Hippocampal formation (tissue), 2 donors: ENCODE measurements at regions not wholly inside any gene's neighbourhood (a gene's known extent, or its start where the extent isn't known, plus 50 kb on each side); places are given as distances from the start of the nearest gene placed in this dataset.

ENCODE experiments used
- DNase-seq, 2 donors: peaks; one replicate each; lab custom pipeline; 2025; lab: John Stamatoyannopoulos, UW

DNA sequence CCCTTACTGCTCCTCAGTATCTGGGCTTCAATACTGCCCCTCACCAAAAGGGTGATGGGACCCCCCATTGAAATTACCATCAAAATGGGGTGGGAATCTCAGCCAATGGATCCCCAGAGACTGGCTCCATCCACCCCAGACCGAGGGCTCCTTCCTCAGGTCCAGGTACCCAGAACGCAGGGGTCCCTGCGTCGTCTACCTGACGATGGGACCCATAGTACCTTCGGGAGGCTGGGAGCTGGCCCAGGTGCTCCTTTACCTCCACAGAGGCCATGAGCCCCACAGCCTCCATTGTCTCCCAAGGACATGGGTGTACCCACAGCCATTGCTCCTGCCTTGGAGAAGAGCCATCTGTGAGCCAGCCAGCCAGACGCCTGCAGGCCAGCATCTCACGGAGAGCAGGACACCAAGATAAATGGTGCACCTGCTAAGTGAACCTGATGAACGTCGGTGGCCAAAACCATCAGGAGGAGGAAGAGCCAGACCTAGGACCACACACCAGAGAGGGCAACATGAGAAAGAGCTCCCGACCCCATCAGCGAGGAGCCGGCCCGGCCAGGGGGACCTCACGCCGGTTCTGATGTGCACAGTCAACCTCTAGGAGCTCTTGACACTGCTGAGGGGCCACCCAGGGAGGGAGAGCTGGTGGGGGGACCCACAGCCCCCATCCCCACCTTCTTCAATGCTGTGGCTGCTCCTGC, 156.8 kb upstream of the SOX1 start:
- DNase-seq, result no peak

DNA sequence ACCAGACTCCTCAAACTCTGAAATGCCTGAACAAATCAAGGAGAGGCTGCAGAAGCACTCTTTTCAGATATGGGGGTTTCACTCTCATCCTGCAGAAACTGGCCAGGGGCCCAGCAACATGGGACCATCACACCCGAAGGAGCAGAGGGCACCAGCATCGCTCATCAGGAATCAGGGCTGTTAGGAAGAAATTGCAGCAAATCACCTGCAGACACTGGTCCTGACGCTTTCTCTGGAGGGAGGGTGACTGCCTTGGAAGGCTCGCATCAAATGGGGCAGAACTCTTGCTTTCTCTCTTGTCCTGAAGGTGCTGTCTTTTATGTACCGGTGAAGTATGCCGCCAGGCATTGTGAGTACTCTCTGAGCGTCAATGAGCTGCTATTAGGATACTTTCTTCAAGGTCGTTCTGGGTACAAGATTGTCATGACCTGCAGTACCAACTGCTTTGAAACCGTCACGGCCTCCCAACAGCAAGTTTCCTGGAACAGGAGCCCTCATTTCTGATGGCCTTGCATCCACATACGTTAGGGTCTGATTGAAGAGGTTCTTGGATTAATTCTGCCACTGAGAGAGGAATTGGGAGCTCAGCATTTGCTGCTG, 155.7 kb upstream of the SOX1 start:
- DNase-seq, result no peak

DNA sequence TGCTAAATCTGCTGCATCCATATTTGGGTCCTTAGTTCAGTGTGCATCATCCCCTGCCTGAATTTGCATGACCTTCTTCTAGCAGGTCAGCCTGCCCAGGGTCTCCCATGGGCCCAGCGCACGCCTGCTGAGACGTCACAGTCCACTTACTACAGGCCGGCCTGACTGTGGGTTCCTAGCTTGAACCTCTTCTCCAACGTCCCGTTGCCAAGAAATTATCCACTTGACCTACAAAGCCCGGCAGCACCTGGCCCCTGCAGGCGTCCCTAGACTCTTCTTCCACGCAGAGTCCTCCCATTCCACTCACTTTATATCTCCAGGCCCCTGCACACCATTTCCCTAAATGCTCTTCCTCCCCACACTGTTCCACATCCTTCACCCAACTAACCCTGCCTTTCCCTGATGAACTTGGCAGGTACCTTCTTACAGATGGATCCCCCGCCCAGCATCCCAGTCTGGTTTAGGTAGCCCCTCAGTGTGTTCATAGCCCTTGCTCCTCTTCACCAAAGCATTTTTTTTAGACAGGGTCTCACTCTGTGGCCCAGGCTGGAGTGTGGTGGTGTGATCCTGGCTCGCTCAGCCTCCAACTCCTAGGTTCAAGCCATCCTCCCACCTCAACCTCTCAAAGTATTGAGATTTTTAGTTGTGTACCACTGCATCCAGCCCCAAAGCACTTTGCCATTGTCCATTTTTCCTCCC, 155.0 kb upstream of the SOX1 start:
- no peak for DNase-seq

DNA sequence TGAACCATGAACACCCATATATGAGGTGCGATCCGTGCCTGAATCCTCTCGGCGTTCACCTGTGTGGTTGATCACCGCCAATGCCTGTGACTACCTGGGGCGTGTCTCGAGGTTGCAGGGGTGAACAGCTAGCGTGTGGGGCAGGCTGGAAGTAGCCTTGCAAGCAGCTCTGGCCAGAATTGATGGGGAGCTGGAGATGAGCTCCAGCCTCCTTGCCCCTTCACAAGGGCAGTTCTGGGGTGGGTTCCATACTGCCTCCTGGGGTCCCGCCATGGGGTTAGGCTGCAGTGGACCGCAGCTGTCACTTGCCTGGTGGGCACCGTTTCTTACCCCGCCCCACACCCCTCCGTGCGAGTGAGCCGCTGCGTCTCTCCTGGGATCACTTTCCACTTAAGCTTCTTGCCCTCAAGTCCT, 154.5 kb upstream of the SOX1 start:
- DNase-seq, result no peak

DNA sequence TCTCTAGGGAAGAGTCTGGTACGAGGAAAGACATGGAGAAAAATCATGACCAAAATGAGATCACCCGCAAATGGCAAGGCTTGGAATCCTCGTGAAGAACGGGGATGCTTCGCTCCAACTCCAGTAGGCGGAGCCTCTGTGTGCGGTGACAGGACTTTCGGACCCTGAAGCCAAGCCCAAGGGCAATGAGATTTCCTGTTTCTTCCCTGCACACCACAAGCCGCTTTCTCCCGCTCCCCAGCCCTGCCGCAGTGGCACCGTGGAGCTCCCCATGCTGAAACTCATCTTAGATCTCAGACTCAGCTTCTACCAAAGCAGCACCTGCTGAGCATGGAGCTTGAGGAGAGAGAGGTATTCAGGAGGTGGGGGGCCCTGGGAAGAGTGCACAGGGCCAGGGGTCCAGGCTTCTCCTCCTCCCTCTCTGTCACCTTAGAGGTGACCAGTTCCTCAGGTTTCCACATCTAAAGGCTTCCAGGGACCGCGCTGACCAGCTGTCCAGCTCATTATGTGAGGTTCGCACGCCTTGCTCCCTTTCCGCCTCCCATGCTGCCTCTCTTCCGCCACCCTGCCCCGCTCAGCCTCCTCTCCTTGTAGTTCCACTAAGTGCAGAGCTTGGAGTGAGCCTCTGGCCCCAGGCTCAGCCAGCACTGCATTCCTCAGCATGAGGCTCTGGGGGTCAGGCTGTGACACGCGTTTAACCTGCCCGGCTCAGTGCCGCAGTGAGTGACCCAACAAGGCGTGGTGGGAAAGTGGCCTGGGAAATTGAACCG, 153.8 kb upstream of the SOX1 start:
- DNase-seq, result no peak

GRCh38 chr13:111913761-111914140, 153.2 kb upstream of the SOX1 start:
- DNase-seq, result no peak

DNA sequence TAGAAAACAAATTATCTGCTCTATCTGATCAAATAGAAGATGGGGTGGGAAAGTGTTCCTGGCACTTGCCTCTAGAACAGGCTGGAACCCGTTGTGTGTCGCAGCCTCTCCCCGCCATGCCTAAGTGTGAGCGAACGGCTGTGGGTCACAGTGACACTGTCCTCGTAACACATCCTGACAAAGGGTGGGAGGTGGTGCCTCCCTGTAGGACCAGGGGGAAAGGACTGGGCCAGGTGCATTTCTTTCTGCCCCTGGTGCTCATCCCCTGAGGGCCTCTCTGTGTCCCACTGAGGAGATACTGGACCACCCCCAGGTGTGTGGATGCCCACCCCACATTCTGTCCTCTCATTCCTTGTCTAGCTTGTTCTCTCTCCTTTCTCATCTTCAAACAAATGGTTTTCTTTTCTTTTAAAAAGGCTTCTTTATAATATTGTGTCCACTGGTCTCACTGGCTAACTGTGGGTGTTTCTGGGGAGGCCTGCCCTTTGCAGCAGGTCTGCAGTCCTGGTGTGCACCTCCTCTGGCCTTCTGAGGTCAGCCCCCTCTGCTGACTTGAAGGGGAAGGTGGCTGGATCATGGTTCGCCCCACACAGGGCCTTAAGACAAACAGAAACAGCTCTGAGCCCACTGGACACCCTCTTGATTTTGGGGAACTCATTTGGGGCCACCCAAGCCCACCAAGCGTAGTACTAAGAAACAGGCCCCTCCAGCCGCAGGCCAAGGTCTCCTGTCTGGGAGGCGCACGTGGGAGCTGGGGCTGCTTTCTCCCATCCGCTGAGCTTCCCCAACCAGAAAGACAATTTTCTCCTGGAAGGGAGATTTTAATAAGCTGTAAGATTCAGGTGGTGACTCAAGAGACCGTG, 152.5 kb upstream of the SOX1 start:
- DNase-seq, result no peak

DNA sequence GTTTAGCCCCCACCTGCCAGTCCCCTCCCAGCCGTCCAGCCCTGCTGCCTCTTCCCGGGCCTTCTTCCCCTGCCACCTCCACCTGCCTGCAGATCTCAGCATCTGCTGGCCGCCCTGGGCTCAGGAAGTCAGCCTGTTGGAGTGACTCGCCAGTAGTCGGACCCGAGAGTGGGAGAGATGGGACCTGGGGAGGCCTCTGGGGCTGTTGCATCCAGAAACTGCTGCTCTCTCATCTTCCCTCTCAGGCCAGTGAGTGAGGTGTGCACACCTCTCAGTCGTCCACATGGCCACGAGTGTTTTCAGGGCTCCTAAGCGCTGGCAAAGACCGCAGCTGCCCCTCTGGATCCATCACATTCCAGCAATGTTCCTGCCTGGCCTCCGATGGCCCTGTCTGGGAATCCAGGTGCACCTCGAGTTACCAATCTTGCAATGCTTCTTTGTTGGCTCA, 151.8 kb upstream of the SOX1 start:
- DNase-seq, result no peak

DNA sequence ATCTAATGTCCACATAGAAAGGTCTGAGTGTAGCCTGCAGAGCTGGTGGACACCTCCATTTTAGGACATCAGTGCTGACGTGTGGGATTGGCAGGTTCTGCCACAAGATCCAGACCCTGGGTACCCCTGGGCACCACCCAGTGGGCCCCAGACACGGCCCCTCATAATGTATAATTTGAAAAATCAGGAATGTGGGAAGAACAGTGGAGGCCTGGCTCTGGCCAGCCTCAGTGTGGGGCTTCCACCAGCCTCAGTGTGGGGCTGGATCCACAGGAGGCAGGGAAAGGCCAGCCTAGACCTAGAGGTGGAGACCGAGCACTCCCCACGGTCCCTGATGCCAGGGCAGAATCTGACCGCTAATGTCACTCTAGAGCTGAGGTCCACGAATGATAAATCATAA, 150.7 kb upstream of the SOX1 start:
- no peak for DNase-seq

DNA sequence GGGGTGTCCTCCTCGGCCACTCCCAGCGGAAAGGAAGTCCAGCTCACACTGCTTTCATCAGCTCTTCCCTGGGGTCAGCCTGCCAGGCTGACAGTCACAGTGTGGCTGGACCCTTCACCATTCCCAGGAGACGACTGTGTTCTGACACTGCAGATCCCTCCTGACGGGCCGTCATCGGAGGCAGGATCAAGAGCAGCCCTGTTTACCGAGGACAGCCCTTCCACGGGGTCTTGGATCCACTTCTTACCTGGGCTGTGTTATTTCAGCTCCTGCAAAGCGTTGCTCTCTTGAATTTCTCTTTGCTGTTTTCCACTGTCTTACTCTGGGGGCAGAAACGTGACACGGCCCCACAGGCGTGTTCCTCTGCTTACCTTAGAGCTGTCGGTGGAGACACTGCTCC, 149.9 kb upstream of the SOX1 start:
- DNase-seq, result no peak

DNA sequence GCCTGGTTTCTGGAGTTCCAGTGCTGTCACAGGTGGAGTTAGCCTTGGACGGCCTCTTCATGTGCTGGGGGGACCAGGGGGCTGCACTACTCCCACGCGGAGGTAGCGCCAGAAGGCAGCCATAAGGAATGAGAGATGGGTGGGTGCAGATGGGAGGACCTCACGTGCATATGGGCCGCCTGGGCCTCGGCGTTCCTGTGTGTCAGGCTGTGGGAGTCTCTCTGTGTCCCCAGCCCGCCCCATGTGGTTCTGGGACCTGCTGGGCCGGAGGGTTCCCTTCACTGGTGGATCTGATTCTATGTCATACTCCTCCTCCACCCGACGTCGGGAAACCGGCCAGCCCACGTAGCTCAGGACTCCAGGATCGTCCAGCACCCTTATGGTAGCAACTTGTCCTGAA, 149.0 kb upstream of the SOX1 start:
- DNase-seq, result no peak

DNA sequence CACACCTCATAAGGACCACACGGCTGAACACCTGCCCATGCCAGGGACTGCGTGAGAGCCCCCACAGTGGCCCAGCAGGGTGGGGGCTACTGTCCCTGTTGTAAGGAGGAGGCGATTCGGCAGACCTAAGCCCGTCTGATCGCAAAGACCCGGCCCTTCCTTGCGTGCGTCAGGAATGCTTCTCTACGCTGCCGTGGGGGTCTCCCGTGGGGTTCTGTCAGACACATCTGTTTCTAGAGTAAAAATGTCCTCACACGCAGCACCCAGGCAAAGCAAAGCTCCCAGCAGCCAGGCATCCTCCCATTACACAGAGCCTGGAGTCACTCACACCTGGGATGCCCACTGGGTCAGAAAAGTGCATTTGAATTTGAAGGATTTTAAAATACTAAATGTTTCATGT, 147.7 kb upstream of the SOX1 start:
- no peak for DNase-seq

- DNase-seq, result no peak
Measured at GRCh38 chr13:111919849-111920248, 147.1 kb upstream of the SOX1 start.

GRCh38 chr13:111920306-111920931, 146.5 kb upstream of the SOX1 start:
- DNase-seq, result no peak

GRCh38 chr13:111920932-111921705, 145.8 kb upstream of the SOX1 start:
- no peak for DNase-seq

DNA sequence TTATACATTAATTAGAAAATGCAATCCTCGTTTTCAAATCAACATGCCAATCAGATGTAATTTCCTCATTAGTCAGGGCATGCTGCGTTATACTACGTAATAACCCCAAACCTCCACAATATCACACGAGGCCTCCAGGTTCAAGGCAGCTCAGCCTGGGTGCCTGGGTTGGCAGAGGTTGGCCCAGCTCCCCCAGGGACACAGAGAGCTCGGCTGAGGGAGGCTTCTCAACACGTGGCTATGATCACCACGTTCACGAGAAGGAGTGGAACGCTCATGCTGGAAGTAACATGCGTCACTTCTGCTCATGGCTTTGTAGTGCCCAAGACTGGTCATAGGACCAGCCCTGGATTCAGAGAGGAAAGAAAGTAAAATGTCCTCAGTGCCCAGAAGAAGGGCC, 144.9 kb upstream of the SOX1 start:
- no peak for DNase-seq

GRCh38 chr13:111923439-111923838, 143.5 kb upstream of the SOX1 start:
- no peak for DNase-seq

GRCh38 chr13:111923991-111924677, 142.8 kb upstream of the SOX1 start:
- no peak for DNase-seq

- no peak for DNase-seq
Measured at GRCh38 chr13:111924678-111925075, 142.3 kb upstream of the SOX1 start.
